PC-9 (cell line): ENCODE measurements at regions not wholly inside any gene's neighbourhood (a gene's known extent, or its start where the extent isn't known, plus 50 kb on each side); places are given as distances from the start of the nearest gene placed in this dataset.

Experiments
- EZH2 ChIP-seq: fragments of 200-600 bp; sonication (generic); IDR thresholded peaks from 2 replicates; pipeline ENCODE4 v1.8.0; 2017; ENCODE audit warnings: antibody characterized with exemption, low read depth
- TF ChIP-seq, protein P1 (sequence below): fragments of 200-600 bp; sonication (generic); conservative IDR thresholded peaks from 2 replicates; pipeline ENCODE4 v1.6.1; 2017; ENCODE audit warnings: mixed run types, antibody characterized with exemption, mild to moderate bottlenecking, moderate library complexity

DNA sequence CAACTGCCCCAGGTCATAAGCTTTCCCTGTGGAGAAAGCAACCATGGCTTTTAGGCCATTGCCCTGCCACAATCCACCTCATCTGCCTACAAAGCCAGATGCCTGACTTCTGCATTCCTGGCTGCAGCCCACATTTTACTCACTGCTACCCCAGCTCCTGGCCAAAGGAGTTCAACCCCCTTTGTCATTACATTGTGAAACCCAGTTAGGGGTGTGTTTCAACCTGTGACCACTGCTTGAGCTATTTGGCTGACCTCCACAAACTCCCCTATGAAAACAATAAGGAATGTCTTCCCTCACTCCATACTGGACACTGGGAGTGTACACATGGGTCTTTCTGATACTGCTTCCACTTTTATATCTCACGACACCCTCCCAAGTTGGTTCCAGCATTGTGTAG, 589.2 kb downstream of the SH3BGRL start:
- TF ChIP-seq, protein P1, sequence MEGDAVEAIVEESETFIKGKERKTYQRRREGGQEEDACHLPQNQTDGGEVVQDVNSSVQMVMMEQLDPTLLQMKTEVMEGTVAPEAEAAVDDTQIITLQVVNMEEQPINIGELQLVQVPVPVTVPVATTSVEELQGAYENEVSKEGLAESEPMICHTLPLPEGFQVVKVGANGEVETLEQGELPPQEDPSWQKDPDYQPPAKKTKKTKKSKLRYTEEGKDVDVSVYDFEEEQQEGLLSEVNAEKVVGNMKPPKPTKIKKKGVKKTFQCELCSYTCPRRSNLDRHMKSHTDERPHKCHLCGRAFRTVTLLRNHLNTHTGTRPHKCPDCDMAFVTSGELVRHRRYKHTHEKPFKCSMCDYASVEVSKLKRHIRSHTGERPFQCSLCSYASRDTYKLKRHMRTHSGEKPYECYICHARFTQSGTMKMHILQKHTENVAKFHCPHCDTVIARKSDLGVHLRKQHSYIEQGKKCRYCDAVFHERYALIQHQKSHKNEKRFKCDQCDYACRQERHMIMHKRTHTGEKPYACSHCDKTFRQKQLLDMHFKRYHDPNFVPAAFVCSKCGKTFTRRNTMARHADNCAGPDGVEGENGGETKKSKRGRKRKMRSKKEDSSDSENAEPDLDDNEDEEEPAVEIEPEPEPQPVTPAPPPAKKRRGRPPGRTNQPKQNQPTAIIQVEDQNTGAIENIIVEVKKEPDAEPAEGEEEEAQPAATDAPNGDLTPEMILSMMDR = no peak
- TF ChIP-seq EZH2 = no peak
